ENCODE measurements at regions not wholly inside any gene's neighbourhood (a gene's known extent, or its start where the extent isn't known, plus 50 kb on each side); places are given as distances from the start of the nearest gene placed in this dataset.
"Not testable (repeated sequence)": the region's sequence is repeated elsewhere in the genome, so short reads cannot be mapped to it uniquely, and the experiment has no call there.

- DNase-seq = not testable (repeated sequence)
Measured at GRCh38 chr2:239817468-239818031, 207.6 kb downstream of the NDUFA10 start.

GRCh38 chr2:239816576-239817467 lies 208.3 kb downstream of the NDUFA10 start:
- no peak for DNase-seq

- DNase-seq = no peak
Measured at GRCh38 chr2:239815671-239816070, 209.5 kb downstream of the NDUFA10 start.

GRCh38 chr2:239814861-239815601 lies 210.1 kb downstream of the NDUFA10 start:
- DNase-seq = no peak

- no peak for DNase-seq
Measured at GRCh38 chr2:239814116-239814860, 210.9 kb downstream of the NDUFA10 start.

- DNase-seq = no peak
Measured at GRCh38 chr2:239813261-239814115, 211.7 kb downstream of the NDUFA10 start.

GRCh38 chr2:239811806-239812560 lies 213.2 kb downstream of the NDUFA10 start:
- no peak for DNase-seq

- no peak for DNase-seq
Measured at GRCh38 chr2:239811111-239811781, 213.9 kb downstream of the NDUFA10 start.

GRCh38 chr2:239809391-239809790 lies 215.8 kb downstream of the NDUFA10 start:
- no peak for DNase-seq

GRCh38 chr2:239807568-239807967 lies 217.6 kb downstream of the NDUFA10 start:
- DNase-seq = no peak

- no peak for DNase-seq
Measured at GRCh38 chr2:239806758-239807434, 218.2 kb downstream of the NDUFA10 start.

- no peak for DNase-seq
Measured at GRCh38 chr2:239806276-239806675, 218.9 kb downstream of the NDUFA10 start.

- DNase-seq = no peak
Measured at GRCh38 chr2:239805414-239805813, 219.7 kb downstream of the NDUFA10 start.

- DNase-seq = no peak
Measured at GRCh38 chr2:239805043-239805329, 220.2 kb downstream of the NDUFA10 start.

GRCh38 chr2:239804161-239805042 lies 220.7 kb downstream of the NDUFA10 start:
- DNase-seq = no peak

- DNase-seq = no peak
Measured at GRCh38 chr2:239803766-239804115, 221.4 kb downstream of the NDUFA10 start.

GRCh38 chr2:239803102-239803765 lies 221.9 kb downstream of the NDUFA10 start:
- DNase-seq = no peak

- DNase-seq = no peak
Measured at GRCh38 chr2:239802185-239802649, 222.9 kb downstream of the NDUFA10 start.

Data from NCI-H524 (cell line).